ENCODE measurements at regions not wholly inside any gene's neighbourhood (a gene's known extent, or its start where the extent isn't known, plus 50 kb on each side); places are given as distances from the start of the nearest gene placed in this dataset.

GRCh38 chr11:114880442-114880841, 202.1 kb downstream of the NXPE2 start:
- no peak for DNase-seq

GRCh38 chr11:114883472-114883871, 205.1 kb downstream of the NXPE2 start:
- no peak for DNase-seq

DNA sequence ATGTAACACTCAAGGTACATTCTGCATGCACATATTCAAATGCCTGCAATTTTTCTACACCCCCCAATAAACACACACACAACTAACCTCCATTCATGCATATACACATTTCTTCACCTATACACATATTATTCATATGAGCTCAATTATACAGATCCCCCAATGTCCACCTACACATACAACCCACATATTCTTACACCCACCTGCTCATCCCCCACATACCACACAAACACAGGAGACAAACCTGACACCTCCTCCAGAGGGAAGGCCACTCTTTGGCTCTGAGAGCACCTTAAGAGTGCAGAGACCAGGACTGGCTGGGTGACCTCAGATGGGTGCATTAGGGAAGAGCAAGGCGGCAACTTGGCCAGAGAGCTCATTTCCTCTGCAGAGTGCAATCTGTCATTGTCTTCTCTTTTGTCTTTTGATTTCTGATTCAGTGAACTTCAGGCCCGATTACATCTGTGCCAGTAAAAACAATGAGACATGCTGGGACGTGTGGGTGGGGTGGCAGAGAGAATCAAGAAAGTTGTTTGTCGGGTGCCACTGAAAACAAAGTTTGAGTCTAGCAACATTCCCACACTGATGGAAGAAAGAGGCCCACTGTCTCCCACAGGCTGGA, 208.4 kb downstream of the NXPE2 start:
- no peak for DNase-seq

DNA sequence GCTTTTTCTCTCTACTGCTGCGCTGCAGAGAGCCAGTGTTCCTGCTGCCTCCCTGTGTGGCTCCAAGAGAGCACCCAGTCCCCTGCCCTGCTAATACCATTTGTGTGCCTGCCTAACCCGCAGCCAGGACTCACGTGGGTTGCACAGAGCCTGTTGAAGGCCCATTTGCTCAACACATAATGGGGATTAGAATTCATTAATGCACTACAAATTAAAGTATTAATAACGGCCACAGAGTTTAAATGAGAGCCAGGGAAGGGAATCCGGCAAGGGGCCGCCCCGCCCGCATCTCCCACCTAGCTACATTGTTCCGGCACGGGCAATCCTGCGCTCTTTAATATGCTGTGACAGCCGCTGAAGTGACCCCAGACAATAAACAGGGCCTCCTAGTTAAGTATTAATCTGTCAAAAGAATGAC, 211.3 kb downstream of the NXPE2 start:
- DNase-seq, result no peak

DNA sequence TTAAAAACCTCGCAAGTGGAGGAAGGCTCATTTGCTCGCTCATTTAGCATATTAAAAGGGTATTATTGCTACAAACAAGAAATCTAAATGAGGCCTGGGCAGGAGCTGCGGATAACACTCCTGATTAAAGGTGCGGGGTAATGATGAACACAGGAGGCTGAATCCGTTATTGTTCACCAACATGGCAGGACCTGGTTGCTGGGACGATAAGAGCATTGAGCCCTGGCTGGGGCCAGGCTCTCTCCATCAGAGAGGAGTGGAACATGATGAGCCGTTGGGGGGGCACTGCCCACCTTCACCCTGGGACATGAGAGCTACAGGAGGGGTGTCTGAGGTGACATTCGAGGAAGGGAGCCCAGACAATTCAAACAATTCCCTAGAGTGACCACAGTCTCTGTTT, 211.7 kb downstream of the NXPE2 start:
- DNase-seq, result no peak

- DNase-seq, result no peak
Measured at GRCh38 chr11:114891911-114892310, 213.6 kb downstream of the NXPE2 start.

DNA sequence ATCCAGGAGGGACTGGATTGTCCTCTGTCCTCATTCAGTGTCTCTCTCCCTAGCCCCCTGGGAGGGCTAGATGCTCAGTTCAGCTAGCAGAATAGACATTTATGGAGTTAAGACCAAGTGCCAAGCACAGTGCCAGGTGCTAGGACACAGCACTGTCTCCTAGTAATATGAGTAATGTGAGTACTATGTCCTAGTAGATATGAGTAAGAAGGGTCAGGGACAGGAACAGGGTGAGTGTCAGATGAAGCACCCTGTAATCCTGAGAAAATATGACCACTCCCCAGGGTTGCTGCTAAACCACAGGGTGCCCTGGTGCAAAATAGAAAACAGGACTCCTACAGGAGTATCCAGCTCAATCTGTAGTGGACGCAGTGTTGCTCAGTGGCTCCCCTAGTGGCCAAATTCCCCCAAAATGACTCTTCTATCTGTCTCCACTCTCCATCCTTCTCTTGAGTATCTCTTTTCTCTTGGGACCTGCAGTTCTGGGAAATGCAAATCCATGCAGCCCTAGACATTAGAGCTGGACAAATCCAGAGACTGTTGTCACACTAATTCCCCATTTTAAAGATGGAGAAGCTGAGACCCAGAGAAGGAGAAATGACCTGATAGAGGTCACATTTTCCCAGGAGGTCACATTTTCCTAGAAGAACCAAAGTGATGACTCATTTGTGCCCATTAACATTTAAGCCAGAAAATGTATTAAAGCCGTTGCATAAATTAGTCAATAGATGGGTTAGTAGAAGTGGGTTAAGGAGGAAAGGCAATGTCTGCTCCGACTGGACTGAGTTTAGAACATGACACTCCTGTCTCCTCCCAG, 214.3 kb downstream of the NXPE2 start:
- no peak for DNase-seq

GRCh38 chr11:114893329-114893728, 215.0 kb downstream of the NXPE2 start:
- DNase-seq, result no peak

GRCh38 chr11:114896594-114896993, 218.3 kb downstream of the NXPE2 start:
- no peak for DNase-seq

GRCh38 chr11:114909866-114910265, 231.5 kb downstream of the NXPE2 start:
- no peak for DNase-seq

- no peak for DNase-seq
Measured at GRCh38 chr11:114912826-114913225, 234.5 kb downstream of the NXPE2 start.

- no peak for DNase-seq
Measured at GRCh38 chr11:114914231-114915005, 236.1 kb downstream of the NXPE2 start.

DNA sequence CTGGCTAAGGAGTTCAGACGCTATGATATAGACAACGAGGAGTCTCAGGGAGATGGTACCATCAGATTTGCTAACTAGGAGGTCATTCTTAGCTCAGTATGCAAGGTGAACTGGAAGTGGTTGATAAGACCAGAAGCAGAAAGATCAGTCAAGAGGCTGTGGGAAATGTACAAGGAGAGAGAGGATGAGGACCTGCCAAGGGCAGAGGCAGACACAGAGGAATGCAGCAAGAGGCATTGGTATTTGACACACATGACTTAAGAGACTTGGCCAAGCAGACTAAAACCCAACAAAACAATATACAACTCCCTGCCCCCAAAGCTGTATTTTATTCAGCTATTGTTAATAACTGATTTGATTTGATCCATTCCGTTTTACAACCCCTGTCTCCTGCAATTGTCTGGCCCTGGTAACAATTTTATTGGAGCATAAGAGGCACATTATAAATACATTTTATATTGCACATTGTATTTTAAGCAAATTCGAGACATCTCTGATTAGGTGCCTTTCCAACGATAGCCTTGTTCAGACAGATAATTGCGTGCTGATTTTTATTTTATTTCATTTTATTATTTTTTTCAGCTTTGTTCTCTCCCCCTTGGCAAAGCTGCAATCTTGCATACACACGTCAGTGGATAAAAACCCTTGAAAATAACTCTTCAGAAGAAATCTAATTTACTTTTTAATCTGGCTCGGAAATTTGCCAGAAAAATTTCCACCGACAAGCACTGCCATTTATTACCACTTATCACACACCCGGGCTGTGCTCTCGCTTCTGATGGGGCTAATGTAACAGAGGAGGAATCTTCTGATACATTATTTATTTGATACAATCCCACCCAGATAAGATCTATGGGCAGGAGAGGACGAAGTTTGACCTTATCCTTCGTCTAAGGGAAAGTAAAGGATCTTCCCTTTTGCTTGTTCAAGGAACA, 237.8 kb downstream of the NXPE2 start:
- no peak for DNase-seq

GRCh38 chr11:114918286-114918685, 240.0 kb downstream of the NXPE2 start:
- DNase-seq, result no peak

GRCh38 chr11:114921697-114922096, 243.4 kb downstream of the NXPE2 start:
- DNase-seq, result no peak

GRCh38 chr11:114924042-114924441, 245.7 kb downstream of the NXPE2 start:
- DNase-seq, result no peak

GRCh38 chr11:114925591-114925990, 247.3 kb downstream of the NXPE2 start:
- DNase-seq, result no peak

DNA sequence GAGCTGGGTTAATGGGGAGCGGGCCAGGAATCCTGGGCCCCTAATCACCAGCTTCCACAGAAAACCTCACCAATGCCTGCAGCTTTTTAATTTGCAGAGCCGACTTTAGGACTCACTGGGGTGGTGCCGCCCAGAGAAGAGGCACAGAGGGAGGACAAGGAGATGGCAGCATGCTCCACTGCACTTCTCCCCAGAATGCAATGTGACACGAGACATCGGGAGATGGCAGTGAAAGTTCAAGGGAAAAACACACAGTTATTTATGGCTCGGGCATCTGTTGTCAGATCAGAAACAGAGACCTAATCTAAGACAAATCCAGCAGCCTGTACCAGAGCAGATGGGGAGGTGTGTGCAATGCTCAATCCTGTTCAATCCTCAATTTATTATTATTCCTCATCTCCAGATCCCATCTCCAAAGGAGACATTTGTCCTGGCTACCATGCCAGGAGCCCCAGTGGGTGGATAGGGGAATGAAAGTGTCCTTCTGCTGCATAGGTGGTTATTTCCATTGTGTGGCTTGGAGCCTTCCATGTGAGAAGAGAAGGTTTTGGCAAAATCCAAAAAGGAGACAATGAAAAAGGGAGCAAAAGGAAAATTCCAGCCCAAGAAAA, 250.0 kb downstream of the NXPE2 start:
- DNase-seq, result no peak

- no peak for DNase-seq
Measured at GRCh38 chr11:114929351-114930000, 251.1 kb downstream of the NXPE2 start.

DNA sequence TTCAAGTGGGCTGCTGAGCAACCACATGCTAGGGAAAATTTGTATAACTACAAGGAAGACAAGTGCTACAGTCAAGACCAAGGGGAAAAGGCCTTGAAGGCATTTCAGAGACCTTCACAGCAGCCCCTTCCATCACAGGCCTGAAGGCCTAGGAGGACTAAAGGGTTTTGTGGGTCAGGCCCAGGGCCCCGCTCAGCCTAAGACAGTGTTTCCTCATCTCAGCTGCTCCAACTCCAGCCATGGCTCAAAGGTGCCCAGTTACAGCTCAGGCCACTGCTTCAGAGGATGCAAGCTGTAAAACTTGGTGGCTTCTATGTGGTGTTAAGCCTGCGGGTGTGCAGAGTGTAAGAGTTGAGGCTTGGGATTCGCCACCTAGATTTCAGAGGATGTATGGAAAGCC, 260.5 kb downstream of the NXPE2 start:
- DNase-seq, result no peak

DNA sequence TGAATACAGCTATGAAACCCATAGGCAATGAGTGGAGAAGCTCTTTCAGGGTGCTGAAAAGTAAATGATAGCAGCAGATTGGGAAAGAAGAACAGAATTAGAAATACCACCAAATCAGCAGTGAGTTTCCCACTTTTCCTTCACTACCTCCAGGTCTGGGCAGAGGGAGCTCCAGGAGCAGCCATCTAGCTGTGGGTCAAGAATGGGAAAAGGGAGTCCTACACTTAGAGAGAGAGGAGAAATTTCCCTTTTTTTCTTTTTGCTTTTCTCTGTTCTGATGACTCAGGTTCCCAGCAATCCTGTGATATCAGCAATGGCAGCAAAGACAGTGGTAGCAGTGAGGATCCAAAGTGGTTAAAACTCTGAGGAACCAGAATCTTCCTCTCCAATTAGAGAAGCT, 263.9 kb downstream of the NXPE2 start:
- DNase-seq, result no peak

All from DMS153 (cell line).